ENCODE measurements at regions not wholly inside any gene's neighbourhood (a gene's known extent, or its start where the extent isn't known, plus 50 kb on each side); places are given as distances from the start of the nearest gene placed in this dataset.

- TF ChIP-seq GATA3 (IDR thresholded peaks at IDR 0.05; ENCODE audit: low read depth, low read length): no peak
- no peak for TF ChIP-seq GATA2 (IDR thresholded peaks at IDR 0.05; ENCODE audit: low read depth, low read length)
These were observed 404.1 kb downstream of the PTPRU start for GRCh38 chr1:29640428-29640785.

Data from SH-SY5Y (cell line).